ENCODE measurements at regions not wholly inside any gene's neighbourhood (a gene's known extent, or its start where the extent isn't known, plus 50 kb on each side); places are given as distances from the start of the nearest gene placed in this dataset.

- TF ChIP-seq CTCF (optimal IDR thresholded peaks at IDR 0.05 in 1 of 3, IDR thresholded peaks at IDR 0.05 in 1 of 3, conservative IDR thresholded peaks at IDR 0.05 in 1 of 3; ENCODE audit: extremely low read depth in 1 of 3, insufficient read depth in 2 of 3, low read length in 3 of 3) (no peak), EZH2 (IDR thresholded peaks at IDR 0.05; ENCODE audit: low read length) (no peak)
Measured at GRCh38 chr5:128778474-128778873, 186.8 kb upstream of the SLC27A6 start.
